K562 (cell line): ENCODE measurements at regions not wholly inside any gene's neighbourhood (a gene's known extent, or its start where the extent isn't known, plus 50 kb on each side); places are given as distances from the start of the nearest gene placed in this dataset.

Experiments
- ARHGAP35 ChIP-seq: fragments of 450-650 bp; IDR thresholded peaks from 2 replicates; pipeline ENCODE4 v1.6.1; 2018; ENCODE audit not compliant: partially characterized antibody
- BACH1 ChIP-seq: fragments of 200-800 bp; sonication (Bioruptor generic); IDR thresholded peaks from 2 replicates; pipeline ENCODE4 v1.6.1; 2016; ENCODE audit warnings: missing genetic modification characterization, missing compliant biosample characterization
- BRF1 ChIP-seq: IDR thresholded peaks from 3 replicates; pipeline ENCODE4 v1.6.1; 2011; ENCODE audit warnings: borderline replicate concordance, mild to moderate bottlenecking; ENCODE audit not compliant: insufficient read length; ENCODE audit errors: extremely low read depth
- ETV6 ChIP-seq, 3 experiments: fragments of 150-350 bp in 1 of 3; sonication (generic) in 1 of 3; formaldehyde crosslinking in 1 of 3; IDR thresholded peaks; 2 replicates each; pipeline versions ENCODE4 v1.6.1 to v1.8.0; 2014 to 2022; ENCODE audit warnings: borderline replicate concordance in 2 of 3, low read depth in 2 of 3, antibody characterized with exemption in 1 of 3, low read length in 1 of 3, mild to moderate bottlenecking in 1 of 3, missing genetic modification reagents in 1 of 3
- SETDB1 ChIP-seq: IDR thresholded peaks from one replicate; pipeline ENCODE4 v1.6.1; 2012; ENCODE audit warnings: low read length, control low read depth, inconsistent platforms
- STAG1 ChIP-seq: sonication (generic); formaldehyde crosslinking; IDR thresholded peaks from 2 replicates; pipeline ENCODE4 v1.5.0; 2020; ENCODE audit warnings: missing genetic modification reagents, borderline replicate concordance
- ZBTB7A ChIP-seq: IDR thresholded peaks from 2 replicates; pipeline ENCODE4 v1.6.1; 2011; ENCODE audit warnings: low read depth, mild to moderate bottlenecking, low read length, moderate library complexity, borderline replicate concordance; ENCODE audit not compliant: control insufficient read depth
- ZNF780A ChIP-seq: fragments of 250-450 bp; sonication (Bioruptor Pico); IDR thresholded peaks from 2 replicates; pipeline ENCODE4 v1.5.0; 2021; ENCODE audit warnings: mild to moderate bottlenecking
- TF ChIP-seq, protein P1 (sequence below): fragments of 250-450 bp; sonication (Bioruptor Pico); IDR thresholded peaks from 2 replicates; pipeline ENCODE4 v1.6.1; 2021; ENCODE audit warnings: mild to moderate bottlenecking
- TF ChIP-seq, protein P2 (sequence below), 2 experiments: IDR thresholded peaks in 1 of 2; conservative IDR thresholded peaks in 1 of 2; 2 replicates each; pipeline ENCODE4 v1.6.1; 2016; ENCODE audit warnings: low read depth in 2 of 2, mild to moderate bottlenecking in 1 of 2, missing compliant biosample characterization in 1 of 2, missing genetic modification characterization in 1 of 2, moderate library complexity in 1 of 2
- TF ChIP-seq, protein P3 (sequence below), 2 experiments: fragments of 450-650 bp; formaldehyde crosslinking in 1 of 2; IDR thresholded peaks; 2 replicates each; pipeline versions ENCODE4 v1.4.0 to v1.6.1; 2014 to 2020; ENCODE audit warnings: mild to moderate bottlenecking in 2 of 2, borderline replicate concordance in 1 of 2, low read depth in 1 of 2
- TF ChIP-seq, protein P4 (sequence below): fragments of 450-650 bp; conservative IDR thresholded peaks from 2 replicates; pipeline ENCODE4 v1.6.1; 2016; ENCODE audit warnings: missing genetic modification characterization, low read depth, mild to moderate bottlenecking, missing compliant biosample characterization, moderate library complexity

- TF ChIP-seq ZNF780A (CRISPR knock-in tag) (no peak), ETV6 (IDR thresholded peaks at IDR 0.05; ENCODE audit: borderline replicate concordance in 1 of 2, low read depth in 2 of 2, low read length in 1 of 2) (no peak), ETV6 (CRISPR knock-in tag; IDR thresholded peaks at IDR 0.05; ENCODE audit: borderline replicate concordance) (no peak), BACH1 (tag) (no peak), STAG1 (no peak), SETDB1 (no peak), ZBTB7A (no peak), BRF1 (no peak), ARHGAP35 (no peak)
- TF ChIP-seq, protein P1, sequence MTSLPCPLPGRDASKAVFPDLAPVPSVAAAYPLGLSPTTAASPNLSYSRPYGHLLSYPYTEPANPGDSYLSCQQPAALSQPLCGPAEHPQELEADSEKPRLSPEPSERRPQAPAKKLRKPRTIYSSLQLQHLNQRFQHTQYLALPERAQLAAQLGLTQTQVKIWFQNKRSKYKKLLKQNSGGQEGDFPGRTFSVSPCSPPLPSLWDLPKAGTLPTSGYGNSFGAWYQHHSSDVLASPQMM (CRISPR knock-in tag), result no peak
- TF ChIP-seq, protein P2, sequence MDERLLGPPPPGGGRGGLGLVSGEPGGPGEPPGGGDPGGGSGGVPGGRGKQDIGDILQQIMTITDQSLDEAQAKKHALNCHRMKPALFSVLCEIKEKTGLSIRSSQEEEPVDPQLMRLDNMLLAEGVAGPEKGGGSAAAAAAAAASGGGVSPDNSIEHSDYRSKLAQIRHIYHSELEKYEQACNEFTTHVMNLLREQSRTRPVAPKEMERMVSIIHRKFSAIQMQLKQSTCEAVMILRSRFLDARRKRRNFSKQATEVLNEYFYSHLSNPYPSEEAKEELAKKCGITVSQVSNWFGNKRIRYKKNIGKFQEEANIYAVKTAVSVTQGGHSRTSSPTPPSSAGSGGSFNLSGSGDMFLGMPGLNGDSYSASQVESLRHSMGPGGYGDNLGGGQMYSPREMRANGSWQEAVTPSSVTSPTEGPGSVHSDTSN (CRISPR knock-in tag; IDR thresholded peaks at IDR 0.05; ENCODE audit: low read depth), result no peak
- TF ChIP-seq, protein P2 (tag; conservative IDR thresholded peaks at IDR 0.05; ENCODE audit: low read depth), result peak; percentile 40
- TF ChIP-seq, protein P3, sequence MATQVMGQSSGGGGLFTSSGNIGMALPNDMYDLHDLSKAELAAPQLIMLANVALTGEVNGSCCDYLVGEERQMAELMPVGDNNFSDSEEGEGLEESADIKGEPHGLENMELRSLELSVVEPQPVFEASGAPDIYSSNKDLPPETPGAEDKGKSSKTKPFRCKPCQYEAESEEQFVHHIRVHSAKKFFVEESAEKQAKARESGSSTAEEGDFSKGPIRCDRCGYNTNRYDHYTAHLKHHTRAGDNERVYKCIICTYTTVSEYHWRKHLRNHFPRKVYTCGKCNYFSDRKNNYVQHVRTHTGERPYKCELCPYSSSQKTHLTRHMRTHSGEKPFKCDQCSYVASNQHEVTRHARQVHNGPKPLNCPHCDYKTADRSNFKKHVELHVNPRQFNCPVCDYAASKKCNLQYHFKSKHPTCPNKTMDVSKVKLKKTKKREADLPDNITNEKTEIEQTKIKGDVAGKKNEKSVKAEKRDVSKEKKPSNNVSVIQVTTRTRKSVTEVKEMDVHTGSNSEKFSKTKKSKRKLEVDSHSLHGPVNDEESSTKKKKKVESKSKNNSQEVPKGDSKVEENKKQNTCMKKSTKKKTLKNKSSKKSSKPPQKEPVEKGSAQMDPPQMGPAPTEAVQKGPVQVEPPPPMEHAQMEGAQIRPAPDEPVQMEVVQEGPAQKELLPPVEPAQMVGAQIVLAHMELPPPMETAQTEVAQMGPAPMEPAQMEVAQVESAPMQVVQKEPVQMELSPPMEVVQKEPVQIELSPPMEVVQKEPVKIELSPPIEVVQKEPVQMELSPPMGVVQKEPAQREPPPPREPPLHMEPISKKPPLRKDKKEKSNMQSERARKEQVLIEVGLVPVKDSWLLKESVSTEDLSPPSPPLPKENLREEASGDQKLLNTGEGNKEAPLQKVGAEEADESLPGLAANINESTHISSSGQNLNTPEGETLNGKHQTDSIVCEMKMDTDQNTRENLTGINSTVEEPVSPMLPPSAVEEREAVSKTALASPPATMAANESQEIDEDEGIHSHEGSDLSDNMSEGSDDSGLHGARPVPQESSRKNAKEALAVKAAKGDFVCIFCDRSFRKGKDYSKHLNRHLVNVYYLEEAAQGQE (IDR thresholded peaks at IDR 0.05; ENCODE audit: borderline replicate concordance), result peak; percentile 48; the same call in 1 of the 2 replicates
- TF ChIP-seq, protein P3 (CRISPR knock-in tag; IDR thresholded peaks at IDR 0.05; ENCODE audit: low read depth), result no peak
- TF ChIP-seq, protein P4, sequence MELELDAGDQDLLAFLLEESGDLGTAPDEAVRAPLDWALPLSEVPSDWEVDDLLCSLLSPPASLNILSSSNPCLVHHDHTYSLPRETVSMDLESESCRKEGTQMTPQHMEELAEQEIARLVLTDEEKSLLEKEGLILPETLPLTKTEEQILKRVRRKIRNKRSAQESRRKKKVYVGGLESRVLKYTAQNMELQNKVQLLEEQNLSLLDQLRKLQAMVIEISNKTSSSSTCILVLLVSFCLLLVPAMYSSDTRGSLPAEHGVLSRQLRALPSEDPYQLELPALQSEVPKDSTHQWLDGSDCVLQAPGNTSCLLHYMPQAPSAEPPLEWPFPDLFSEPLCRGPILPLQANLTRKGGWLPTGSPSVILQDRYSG (tag), result no peak
These were observed 417.9 kb downstream of the HRH4 start (continued) for GRCh38 chr18:24878289-24878688.
